ENCODE measurements at regions not wholly inside any gene's neighbourhood (a gene's known extent, or its start where the extent isn't known, plus 50 kb on each side); places are given as distances from the start of the nearest gene placed in this dataset.

DNA sequence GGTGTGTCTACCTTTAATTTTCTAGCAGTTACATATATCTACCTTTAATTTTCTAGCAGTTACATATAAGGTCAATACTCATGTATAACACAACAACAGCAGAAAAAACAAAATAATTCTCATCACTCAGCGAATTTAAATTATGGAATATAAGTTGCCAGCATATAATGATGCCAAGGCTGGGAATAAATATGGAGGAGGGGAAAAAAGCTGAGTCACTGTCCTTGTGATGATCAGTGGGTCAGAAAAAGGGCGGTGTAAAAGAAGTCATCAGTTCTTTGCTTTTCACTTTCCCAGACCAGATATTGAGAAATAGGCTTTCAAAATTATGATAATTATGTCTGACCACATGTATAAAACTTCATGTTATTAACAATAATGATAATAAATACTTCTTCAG lies 1471.7 kb downstream of the CDH8 start:
- H3K4me3 ChIP-seq (replicated peaks in 1 of 2; ENCODE audit: low read depth in 2 of 2, low read length in 2 of 2), result no peak overlapping the region
- TF ChIP-seq, protein P1, sequence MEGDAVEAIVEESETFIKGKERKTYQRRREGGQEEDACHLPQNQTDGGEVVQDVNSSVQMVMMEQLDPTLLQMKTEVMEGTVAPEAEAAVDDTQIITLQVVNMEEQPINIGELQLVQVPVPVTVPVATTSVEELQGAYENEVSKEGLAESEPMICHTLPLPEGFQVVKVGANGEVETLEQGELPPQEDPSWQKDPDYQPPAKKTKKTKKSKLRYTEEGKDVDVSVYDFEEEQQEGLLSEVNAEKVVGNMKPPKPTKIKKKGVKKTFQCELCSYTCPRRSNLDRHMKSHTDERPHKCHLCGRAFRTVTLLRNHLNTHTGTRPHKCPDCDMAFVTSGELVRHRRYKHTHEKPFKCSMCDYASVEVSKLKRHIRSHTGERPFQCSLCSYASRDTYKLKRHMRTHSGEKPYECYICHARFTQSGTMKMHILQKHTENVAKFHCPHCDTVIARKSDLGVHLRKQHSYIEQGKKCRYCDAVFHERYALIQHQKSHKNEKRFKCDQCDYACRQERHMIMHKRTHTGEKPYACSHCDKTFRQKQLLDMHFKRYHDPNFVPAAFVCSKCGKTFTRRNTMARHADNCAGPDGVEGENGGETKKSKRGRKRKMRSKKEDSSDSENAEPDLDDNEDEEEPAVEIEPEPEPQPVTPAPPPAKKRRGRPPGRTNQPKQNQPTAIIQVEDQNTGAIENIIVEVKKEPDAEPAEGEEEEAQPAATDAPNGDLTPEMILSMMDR (IDR thresholded peaks at IDR 0.05; ENCODE audit: low read depth, low read length), result no peak
- DNase-seq (ENCODE audit: low read depth in 2 of 2), result no peak

DNA sequence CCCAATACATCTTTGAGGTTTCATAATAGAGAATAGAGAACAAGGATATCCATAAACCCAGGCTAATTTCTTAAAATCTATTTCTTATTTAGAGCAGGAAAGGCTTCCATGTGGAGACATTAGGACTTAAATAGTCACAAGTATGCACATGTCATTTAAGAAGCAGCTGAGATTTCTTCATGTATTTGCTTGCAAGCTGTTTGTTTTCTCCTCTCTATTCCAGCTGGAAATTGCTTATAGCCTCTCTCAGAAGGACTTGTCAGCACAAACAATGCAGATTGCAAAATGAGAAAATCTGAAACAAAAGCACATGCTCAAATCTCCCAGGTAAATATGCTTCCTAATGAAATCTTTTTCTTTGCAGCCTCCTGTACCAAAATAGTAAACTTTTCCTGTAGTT lies 1473.1 kb downstream of the CDH8 start:
- DNase-seq (ENCODE audit: low read depth in 2 of 2), result no peak
- H3K4me3 ChIP-seq (replicated peaks in 1 of 2; ENCODE audit: low read depth in 2 of 2, low read length in 2 of 2), result no peak overlapping the region
- TF ChIP-seq, protein P1 (IDR thresholded peaks at IDR 0.05; ENCODE audit: low read depth, low read length), result no peak

DNA sequence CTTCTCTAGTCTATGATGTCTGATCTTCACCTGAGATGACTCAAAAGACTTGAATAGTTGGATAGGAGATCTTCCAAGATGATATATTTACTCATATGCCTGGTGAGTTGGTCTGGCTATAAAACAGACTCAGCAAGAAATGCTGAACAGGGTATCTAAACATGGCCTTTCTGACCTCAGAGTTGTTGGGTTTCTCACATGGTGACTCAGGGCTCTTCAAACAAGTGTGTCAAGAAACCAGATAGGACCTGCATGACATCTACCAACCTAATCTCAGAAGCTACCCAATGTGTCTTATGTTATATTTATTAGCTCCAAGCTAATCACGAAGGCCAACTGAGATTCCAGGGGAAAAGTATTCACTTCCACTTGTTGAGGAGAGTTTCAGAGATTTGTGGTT lies 1477.3 kb downstream of the CDH8 start:
- no peak for DNase-seq (ENCODE audit: low read depth in 2 of 2)

DNA sequence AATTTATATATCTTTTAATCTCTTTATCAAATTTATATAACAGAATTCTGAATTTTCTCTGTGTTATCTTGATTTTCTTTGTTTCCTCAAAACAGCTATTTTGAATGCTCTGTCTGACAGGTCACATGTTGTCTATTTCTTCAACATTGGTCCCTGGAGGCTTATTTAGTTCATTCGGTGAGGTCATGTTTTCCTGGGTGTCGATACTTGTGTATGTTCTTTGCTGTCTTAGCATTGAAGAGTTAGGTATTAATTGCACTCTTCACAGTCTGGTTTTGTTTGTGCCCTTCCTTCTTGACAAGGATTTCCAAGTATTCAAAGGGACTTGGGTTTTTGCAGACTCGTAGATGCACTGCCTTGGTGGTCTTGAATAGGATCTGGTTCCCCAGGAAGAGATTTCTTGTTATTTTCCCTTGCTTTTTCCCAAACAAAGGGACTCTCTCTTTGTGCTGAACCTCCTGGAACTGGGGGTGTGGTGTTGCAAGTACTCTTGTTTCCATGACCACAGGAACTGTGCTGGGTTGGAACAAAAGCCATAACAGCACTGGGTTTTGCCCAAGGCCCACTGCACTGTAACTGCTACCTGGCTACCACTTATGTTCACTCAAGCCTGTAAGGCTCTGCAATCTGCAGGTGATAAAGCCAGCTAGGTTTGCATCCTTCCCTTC lies 1483.0 kb downstream of the CDH8 start:
- H3K4me3 ChIP-seq (replicated peaks in 1 of 2; ENCODE audit: low read depth in 2 of 2, low read length in 2 of 2), result no peak overlapping the region
- DNase-seq (ENCODE audit: low read depth in 2 of 2), result no peak
- TF ChIP-seq, protein P1 (IDR thresholded peaks at IDR 0.05; ENCODE audit: low read depth, low read length), result no peak

More for the DNA sequence above, 1477.3 kb downstream of the CDH8 start:
- TF ChIP-seq, protein P1 (IDR thresholded peaks at IDR 0.05; ENCODE audit: low read depth, low read length), result no peak
- H3K4me3 ChIP-seq (replicated peaks in 1 of 2; ENCODE audit: low read depth in 2 of 2, low read length in 2 of 2), result no peak overlapping the region

DNA sequence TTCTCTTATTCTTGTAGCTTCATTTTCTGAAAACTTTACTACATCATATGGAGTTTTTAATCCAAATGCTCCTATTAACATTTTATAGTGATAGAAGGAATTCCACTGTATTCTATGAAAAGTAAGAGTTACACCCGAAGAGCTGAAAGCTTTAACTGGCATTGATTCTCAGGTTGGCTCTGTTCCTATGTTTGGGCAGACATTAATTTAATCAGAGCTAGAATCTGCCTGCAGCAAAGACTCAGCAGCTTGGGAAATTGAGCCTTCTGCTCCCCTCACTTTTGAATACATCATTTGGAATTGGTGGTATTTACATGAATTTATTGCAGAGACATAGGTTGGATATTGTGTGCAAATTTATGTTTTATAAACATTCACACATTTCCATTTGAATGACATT lies 1494.7 kb downstream of the CDH8 start:
- H3K4me3 ChIP-seq (replicated peaks in 1 of 2; ENCODE audit: low read depth in 2 of 2, low read length in 2 of 2), result no peak overlapping the region
- TF ChIP-seq, protein P1 (IDR thresholded peaks at IDR 0.05; ENCODE audit: low read depth, low read length), result no peak
- DNase-seq (ENCODE audit: low read depth in 2 of 2), result no peak

DNA sequence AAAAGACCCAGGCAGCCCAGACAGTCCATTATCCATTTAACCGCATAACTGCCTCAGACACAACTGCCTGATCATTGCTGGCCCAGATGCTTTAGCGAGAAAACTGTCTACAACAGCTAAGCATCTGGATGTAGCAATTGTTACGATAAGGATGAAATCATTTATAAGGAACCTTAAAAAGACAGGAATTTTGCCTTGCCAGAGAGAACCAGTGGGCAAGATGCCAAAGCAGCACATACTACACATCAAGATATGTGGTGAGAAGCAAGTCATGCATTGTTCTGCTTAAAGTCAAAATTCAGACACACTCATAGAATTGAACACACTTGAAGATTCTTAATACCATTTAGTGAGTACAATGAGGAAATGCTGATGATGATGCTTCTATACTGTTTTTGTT lies 1525.3 kb downstream of the CDH8 start:
- no peak for DNase-seq (ENCODE audit: low read depth in 2 of 2)
- TF ChIP-seq, protein P1 (IDR thresholded peaks at IDR 0.05; ENCODE audit: low read depth, low read length), result no peak
- no peak overlapping the region for H3K4me3 ChIP-seq (replicated peaks in 1 of 2; ENCODE audit: low read depth in 2 of 2, low read length in 2 of 2)

DNA sequence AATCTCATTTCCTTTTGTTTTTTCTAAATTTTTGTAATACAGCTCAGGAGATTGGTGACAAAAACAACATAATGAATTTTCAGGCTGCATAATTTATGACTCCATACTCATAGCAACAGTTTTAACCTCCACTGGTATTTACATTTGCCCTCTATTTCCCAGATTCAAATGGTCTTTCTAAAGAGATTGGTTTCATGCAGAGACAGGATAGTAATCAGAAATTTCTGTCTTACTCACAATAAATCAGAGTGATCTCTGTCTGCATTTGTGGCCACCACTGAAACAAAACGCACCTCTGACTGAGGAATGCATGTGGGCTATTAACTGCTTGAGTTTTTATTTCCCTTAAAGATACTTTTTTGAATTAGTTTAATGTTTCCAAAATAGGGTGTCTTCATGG lies 1526.0 kb downstream of the CDH8 start:
- TF ChIP-seq, protein P1 (IDR thresholded peaks at IDR 0.05; ENCODE audit: low read depth, low read length), result no peak
- no peak overlapping the region for H3K4me3 ChIP-seq (replicated peaks in 1 of 2; ENCODE audit: low read depth in 2 of 2, low read length in 2 of 2)
- no peak for DNase-seq (ENCODE audit: low read depth in 2 of 2)
